Chondrocyte (in vitro differentiated cells): ENCODE measurements at regions not wholly inside any gene's neighbourhood (a gene's known extent, or its start where the extent isn't known, plus 50 kb on each side); places are given as distances from the start of the nearest gene placed in this dataset.

Experiments used
- DNase-seq: peaks from one replicate; pipeline ENCODE4 v3.0.0; 2021; ENCODE audit warnings: mixed read lengths, low spot score
- H3K27ac Mint-ChIP-seq: one replicate; pipeline ENCODE4 v1.8.0; 2021; ENCODE audit warnings: mild to moderate bottlenecking, moderate library complexity, mixed read lengths; ENCODE audit not compliant: unreplicated experiment
- H3K27me3 Mint-ChIP-seq: 2 replicates; pipeline ENCODE4 v1.8.0; 2021; ENCODE audit warnings: low read depth, mixed read lengths
- H3K36me3 Mint-ChIP-seq: 2 replicates; pipeline ENCODE4 v1.8.0; 2021; ENCODE audit warnings: low read depth, mixed read lengths
- H3K4me1 Mint-ChIP-seq: 2 replicates; pipeline ENCODE4 v1.8.0; 2021; ENCODE audit warnings: low read depth, mild to moderate bottlenecking, mixed read lengths
- H3K4me3 Mint-ChIP-seq: one replicate; pipeline ENCODE4 v1.8.0; 2021; ENCODE audit warnings: mild to moderate bottlenecking, moderate library complexity, mixed read lengths; ENCODE audit not compliant: unreplicated experiment
- H3K9me3 Mint-ChIP-seq: 2 replicates; pipeline ENCODE4 v1.8.0; 2021; ENCODE audit warnings: low read depth, mixed read lengths
- TF ChIP-seq, protein P1 (sequence below): fragments of 200-600 bp; sonication (generic); IDR thresholded peaks from 2 replicates; pipeline ENCODE4 v1.5.0; 2021; ENCODE audit warnings: antibody characterized with exemption, mild to moderate bottlenecking, moderate library complexity

GRCh38 chr1:177812144-177812543, 157.7 kb downstream of the SEC16B start:
- Mint-ChIP-seq H3K27me3 (peaks cover 6% of the 10 kb centered on the region), H3K4me3 (no peak overlapping the region), H3K27ac (no peak overlapping the region), H3K4me1 (no peaks in the 10 kb centered on the region), H3K36me3 (no peaks in the 10 kb centered on the region), H3K9me3 (peaks cover 12% of the 10 kb centered on the region)
- TF ChIP-seq, protein P1, sequence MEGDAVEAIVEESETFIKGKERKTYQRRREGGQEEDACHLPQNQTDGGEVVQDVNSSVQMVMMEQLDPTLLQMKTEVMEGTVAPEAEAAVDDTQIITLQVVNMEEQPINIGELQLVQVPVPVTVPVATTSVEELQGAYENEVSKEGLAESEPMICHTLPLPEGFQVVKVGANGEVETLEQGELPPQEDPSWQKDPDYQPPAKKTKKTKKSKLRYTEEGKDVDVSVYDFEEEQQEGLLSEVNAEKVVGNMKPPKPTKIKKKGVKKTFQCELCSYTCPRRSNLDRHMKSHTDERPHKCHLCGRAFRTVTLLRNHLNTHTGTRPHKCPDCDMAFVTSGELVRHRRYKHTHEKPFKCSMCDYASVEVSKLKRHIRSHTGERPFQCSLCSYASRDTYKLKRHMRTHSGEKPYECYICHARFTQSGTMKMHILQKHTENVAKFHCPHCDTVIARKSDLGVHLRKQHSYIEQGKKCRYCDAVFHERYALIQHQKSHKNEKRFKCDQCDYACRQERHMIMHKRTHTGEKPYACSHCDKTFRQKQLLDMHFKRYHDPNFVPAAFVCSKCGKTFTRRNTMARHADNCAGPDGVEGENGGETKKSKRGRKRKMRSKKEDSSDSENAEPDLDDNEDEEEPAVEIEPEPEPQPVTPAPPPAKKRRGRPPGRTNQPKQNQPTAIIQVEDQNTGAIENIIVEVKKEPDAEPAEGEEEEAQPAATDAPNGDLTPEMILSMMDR, result no peak
- DNase-seq, result no peak

DNA sequence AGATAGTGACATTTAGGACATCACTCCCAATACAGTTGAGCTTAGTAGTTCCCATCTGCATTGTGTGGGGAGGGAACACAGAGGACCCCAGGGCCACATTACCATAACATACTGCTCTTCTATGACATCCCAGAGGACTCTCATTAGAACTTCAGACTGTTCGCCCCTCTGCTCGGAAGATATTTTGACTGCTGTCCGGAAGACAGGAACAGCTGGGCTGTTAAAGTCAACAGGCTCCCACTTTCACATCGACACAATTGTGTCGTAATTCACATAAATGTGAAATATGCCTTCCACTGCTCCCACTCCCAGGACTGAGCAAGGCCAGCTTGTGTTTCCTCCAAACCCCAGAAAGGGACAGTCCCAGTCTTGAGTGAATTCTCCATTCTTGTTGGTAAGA, 158.4 kb downstream of the SEC16B start:
- no peak overlapping the region for H3K27ac Mint-ChIP-seq
- TF ChIP-seq, protein P1, result no peak
- H3K36me3 Mint-ChIP-seq, result no peaks in the 10 kb centered on the region
- peaks cover 10% of the 10 kb centered on the region for H3K9me3 Mint-ChIP-seq
- no peak for DNase-seq
- H3K4me1 Mint-ChIP-seq, result no peaks in the 10 kb centered on the region
- no peak overlapping the region for H3K4me3 Mint-ChIP-seq
- H3K27me3 Mint-ChIP-seq, result peaks cover 6% of the 10 kb centered on the region

GRCh38 chr1:177809819-177810218, 160.0 kb downstream of the SEC16B start:
- Mint-ChIP-seq H3K27me3 (peaks cover 2% of the 10 kb centered on the region), H3K27ac (no peak overlapping the region), H3K36me3 (peaks cover 2% of the 10 kb centered on the region), H3K4me3 (no peak overlapping the region), H3K4me1 (no peaks in the 10 kb centered on the region), H3K9me3 (peaks cover 10% of the 10 kb centered on the region)
- DNase-seq, result no peak
- TF ChIP-seq, protein P1, result no peak

GRCh38 chr1:177802304-177802703, 167.6 kb downstream of the SEC16B start:
- no peak for DNase-seq
- TF ChIP-seq, protein P1, result no peak
- H3K27ac Mint-ChIP-seq, result no peak overlapping the region
- H3K4me1 Mint-ChIP-seq, result no peaks in the 10 kb centered on the region
- peaks cover 2% of the 10 kb centered on the region for H3K36me3 Mint-ChIP-seq
- H3K4me3 Mint-ChIP-seq, result no peak overlapping the region
- H3K9me3 Mint-ChIP-seq, result peaks cover 14% of the 10 kb centered on the region
- H3K27me3 Mint-ChIP-seq, result peaks cover 26% of the 10 kb centered on the region

DNA sequence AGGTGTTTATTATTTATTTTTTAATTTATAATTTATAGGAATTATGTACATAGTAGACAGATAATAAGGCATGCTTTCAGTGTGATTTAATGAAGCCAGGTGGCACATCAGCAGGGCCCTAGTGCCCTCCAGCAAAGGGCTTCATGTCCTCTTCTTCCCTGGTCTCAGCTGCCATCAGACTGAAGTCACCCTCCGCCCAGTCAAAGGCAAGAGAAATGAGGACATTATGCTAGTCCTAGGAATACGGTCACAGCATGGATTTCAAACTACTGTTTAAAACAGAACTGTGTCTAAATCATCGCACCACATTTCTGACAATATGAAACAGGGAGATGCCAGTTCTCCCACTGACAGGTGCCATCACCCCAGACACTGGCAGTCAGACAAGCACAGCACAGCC, 168.1 kb downstream of the SEC16B start:
- H3K9me3 Mint-ChIP-seq, result peaks cover 14% of the 10 kb centered on the region
- TF ChIP-seq, protein P1, result no peak
- DNase-seq, result no peak
- peaks cover 30% of the 10 kb centered on the region for H3K27me3 Mint-ChIP-seq
- H3K36me3 Mint-ChIP-seq, result peaks cover 2% of the 10 kb centered on the region
- H3K4me1 Mint-ChIP-seq, result no peaks in the 10 kb centered on the region
- H3K4me3 Mint-ChIP-seq, result no peak overlapping the region
- no peak overlapping the region for H3K27ac Mint-ChIP-seq
